LNCaP clone FGC (cell line): ENCODE measurements at regions not wholly inside any gene's neighbourhood (a gene's known extent, or its start where the extent isn't known, plus 50 kb on each side); places are given as distances from the start of the nearest gene placed in this dataset.

ENCODE experiments used
- DNase-seq: peaks from one replicate; pipeline ENCODE4 v3.0.0-alpha.2; 2011; ENCODE audit warnings: low read depth
- H3K4me3 ChIP-seq: 2 replicates; pipeline ENCODE4 v1.5.1; 2011; ENCODE audit warnings: mild to moderate bottlenecking, low read depth, low read length, control low read depth
- CTCF ChIP-seq: IDR thresholded peaks from 2 replicates; pipeline ENCODE4 v1.5.1; 2012; ENCODE audit warnings: mild to moderate bottlenecking; ENCODE audit not compliant: control insufficient read depth, insufficient read depth; ENCODE audit errors: extremely low read depth

- no peak overlapping the region for H3K4me3 ChIP-seq
- DNase-seq, result no peak
- TF ChIP-seq CTCF, result no peak
These were observed 135.6 kb upstream of the ABI3BP start for GRCh38 chr3:101128786-101129185.

- TF ChIP-seq CTCF, result no peak
- no peak for DNase-seq
- no peak overlapping the region for H3K4me3 ChIP-seq
These were observed 134.8 kb upstream of the ABI3BP start for GRCh38 chr3:101128001-101128400.

GRCh38 chr3:101124125-101124524, 130.9 kb upstream of the ABI3BP start:
- no peak for DNase-seq
- H3K4me3 ChIP-seq, result no peak overlapping the region
- no peak for TF ChIP-seq CTCF

GRCh38 chr3:101123081-101123480, 129.9 kb upstream of the ABI3BP start:
- H3K4me3 ChIP-seq, result no peak overlapping the region
- DNase-seq, result no peak
- TF ChIP-seq CTCF, result no peak

GRCh38 chr3:101122681-101123080, 129.5 kb upstream of the ABI3BP start:
- no peak overlapping the region for H3K4me3 ChIP-seq
- no peak for DNase-seq
- no peak for TF ChIP-seq CTCF

GRCh38 chr3:101120039-101120438, 126.8 kb upstream of the ABI3BP start:
- DNase-seq, result no peak
- H3K4me3 ChIP-seq, result no peak overlapping the region
- no peak for TF ChIP-seq CTCF

GRCh38 chr3:101119535-101119934, 126.3 kb upstream of the ABI3BP start:
- H3K4me3 ChIP-seq, result no peak overlapping the region
- no peak for DNase-seq
- no peak for TF ChIP-seq CTCF
